ENCODE measurements at regions not wholly inside any gene's neighbourhood (a gene's known extent, or its start where the extent isn't known, plus 50 kb on each side); places are given as distances from the start of the nearest gene placed in this dataset.

GRCh38 chr16:11430601-11431317, 85.5 kb downstream of the RMI2 start:
- no peaks in the 10 kb centered on the region for H3K79me2 ChIP-seq (ENCODE audit: insufficient read depth, low read length)
- BruUV-seq (replicated peaks) = no TSS peak
- ATAC-seq = no peak
- intact Hi-C loops (cut with micrococcal nuclease; ENCODE audit: unreplicated experiment) = no loop called here
- peaks cover 2 to 26% of the 10 kb centered on the region in 2 experiments for H3K27me3 ChIP-seq (ENCODE audit: control insufficient read depth in 1 of 2, insufficient read depth in 2 of 2, low read length in 2 of 2)
- no peak overlapping the region for H3K27ac ChIP-seq (ENCODE audit: extremely low read length, insufficient read depth, low read length)
- H3K4me3 ChIP-seq (replicated peaks in 1 of 3; ENCODE audit: insufficient read depth in 1 of 3, low read depth in 2 of 3, low read length in 3 of 3) = no peak overlapping the region
- no peak overlapping the region for H2AFZ ChIP-seq (ENCODE audit: low read length)
- no peak for FAIRE-seq
- peaks cover 28% of the 10 kb centered on the region for H3K4me1 ChIP-seq (ENCODE audit: insufficient read depth, low read length)
- H3K9me3 ChIP-seq (ENCODE audit: low read length) = no peaks in the 10 kb centered on the region
- POLR2A ChIA-PET = no interaction called here
- WGBS (ENCODE audit: low lambda C conversion rate) = 53% methylated on average over 11 of the region's 11 CpGs
- no peak for DNase-seq (ENCODE audit: low spot score)
- CTCF ChIA-PET (ENCODE audit: low intra/inter-chr PET ratio, low total read pairs) = no interaction called here
- H3K9ac ChIP-seq (ENCODE audit: insufficient read depth, low read depth, low read length) = no peak overlapping the region
- no peaks in the 10 kb centered on the region for H4K20me1 ChIP-seq (ENCODE audit: insufficient read depth, low read length)
- H3K4me2 ChIP-seq (ENCODE audit: low read depth, low read length) = no peak overlapping the region
- in situ Hi-C loops (cut with HindIII; ENCODE audit: extremely low pct_ligation_motif_present, low pct_unique_long_range_greater_than_20kb) = no loop called here
- no peaks in the 10 kb centered on the region for H3K36me3 ChIP-seq (replicated peaks in 1 of 2; ENCODE audit: control insufficient read depth in 1 of 2, insufficient read depth in 2 of 2, low read length in 2 of 2)
- TF ChIP-seq SSRP1 (CRISPR knock-in tag; IDR thresholded peaks at IDR 0.05) (no peak), BRD4 (CRISPR knock-in tag; IDR thresholded peaks at IDR 0.05) (no peak), HOMEZ (CRISPR knock-in tag; IDR thresholded peaks at IDR 0.05; ENCODE audit: low read depth) (no peak), NFE2L2 (IDR thresholded peaks at IDR 0.05; ENCODE audit: low read length) (no peak), ZNF501 (CRISPR knock-in tag; IDR thresholded peaks at IDR 0.05) (no peak), HNRNPL (IDR thresholded peaks at IDR 0.05; ENCODE audit: low read depth, low read length) (no peak), ZNF337 (CRISPR knock-in tag; IDR thresholded peaks at IDR 0.05; ENCODE audit: borderline replicate concordance, low read depth) (no peak), ZNF503 (CRISPR knock-in tag; IDR thresholded peaks at IDR 0.05) (no peak), KMT2B (CRISPR knock-in tag; IDR thresholded peaks at IDR 0.05) (no peak), GPN1 (CRISPR knock-in tag; IDR thresholded peaks at IDR 0.05; ENCODE audit: borderline replicate concordance) (no peak), ZNF431 (CRISPR knock-in tag; IDR thresholded peaks at IDR 0.05; ENCODE audit: borderline replicate concordance, low read depth) (no peak), AKNA (CRISPR knock-in tag; IDR thresholded peaks at IDR 0.05; ENCODE audit: borderline replicate concordance) (no peak), ZNF446 (CRISPR knock-in tag; IDR thresholded peaks at IDR 0.05) (no peak), GPBP1L1 (CRISPR knock-in tag; IDR thresholded peaks at IDR 0.05) (no peak), NRL (CRISPR knock-in tag; IDR thresholded peaks at IDR 0.05; ENCODE audit: borderline replicate concordance) (peak; percentile 68; the same call in 1 of the 2 replicates)

Measured in HepG2 (cell line).